IMR-90 (cell line): ENCODE measurements at regions not wholly inside any gene's neighbourhood (a gene's known extent, or its start where the extent isn't known, plus 50 kb on each side); places are given as distances from the start of the nearest gene placed in this dataset.

ENCODE experiments used
- BHLHE40 ChIP-seq: fragments of 150-350 bp; IDR thresholded peaks from 2 replicates; pipeline ENCODE4 v1.6.1; 2016; ENCODE audit warnings: mild to moderate bottlenecking, low read depth, low read length
- CHD1 ChIP-seq: IDR thresholded peaks from 2 replicates; pipeline ENCODE4 v1.6.1; 2012; ENCODE audit warnings: low read depth, low read length, improper control_type of control experiment
- CTCF ChIP-seq: conservative IDR thresholded peaks from 2 replicates; pipeline ENCODE4 v1.5.1; 2012; ENCODE audit warnings: mild to moderate bottlenecking, low read depth, low read length, improper control_type of control experiment
- FOS ChIP-seq: fragments of 150-350 bp; IDR thresholded peaks from 2 replicates; pipeline ENCODE4 v1.6.1; 2016; ENCODE audit warnings: low read depth, low read length
- MAFK ChIP-seq: IDR thresholded peaks from 2 replicates; pipeline ENCODE4 v1.6.1; 2012; ENCODE audit warnings: low read depth, low read length, improper control_type of control experiment
- MAZ ChIP-seq: IDR thresholded peaks from 2 replicates; pipeline ENCODE4 v1.6.1; 2012; ENCODE audit warnings: low read depth, mild to moderate bottlenecking, low read length, improper control_type of control experiment, moderate library complexity, borderline replicate concordance
- POLR2A ChIP-seq: IDR thresholded peaks from 2 replicates; pipeline ENCODE4 v1.6.1; 2012; ENCODE audit warnings: mild to moderate bottlenecking, low read depth, low read length
- RAD21 ChIP-seq: IDR thresholded peaks from 2 replicates; pipeline ENCODE4 v1.6.1; 2012; ENCODE audit warnings: low read length, improper control_type of control experiment
- RCOR1 ChIP-seq: IDR thresholded peaks from 2 replicates; pipeline ENCODE4 v1.6.1; 2012; ENCODE audit warnings: mild to moderate bottlenecking, low read length, improper control_type of control experiment; ENCODE audit not compliant: insufficient replicate concordance
- RFX5 ChIP-seq: IDR thresholded peaks from 2 replicates; pipeline ENCODE4 v1.8.0; 2012; ENCODE audit warnings: low read depth, mild to moderate bottlenecking, low read length, moderate library complexity
- SMC3 ChIP-seq: fragments of 150-350 bp; IDR thresholded peaks from 2 replicates; pipeline ENCODE4 v1.6.1; 2016; ENCODE audit warnings: low read depth, mild to moderate bottlenecking, antibody characterized with exemption, low read length, moderate library complexity
- USF2 ChIP-seq: fragments of 150-350 bp; IDR thresholded peaks from 2 replicates; pipeline ENCODE4 v1.6.1; 2017; ENCODE audit warnings: mild to moderate bottlenecking, antibody characterized with exemption, low read length, low read depth

DNA sequence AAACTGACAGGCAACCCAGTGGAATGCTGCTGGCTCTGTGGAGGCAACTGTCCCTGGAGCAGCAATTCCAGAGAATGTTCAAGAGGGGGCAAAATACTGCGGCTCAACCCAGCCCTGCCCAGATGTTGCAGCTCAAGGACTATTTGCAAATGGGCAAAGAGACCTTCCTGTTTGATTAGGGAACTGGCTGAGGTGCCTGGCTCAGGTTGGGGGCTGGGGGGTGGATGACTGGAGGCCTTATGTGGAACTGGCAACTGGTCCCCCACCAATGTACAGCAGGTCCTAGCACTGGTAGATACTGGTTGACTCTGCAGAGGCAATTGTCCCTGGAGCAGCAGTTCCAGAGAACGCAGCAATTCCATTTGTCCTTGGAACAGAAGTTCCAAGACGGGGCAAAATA is 302.5 kb downstream of the ZPLD1 start:
- TF ChIP-seq CTCF (no peak), RAD21 (no peak), MAFK (no peak), POLR2A (no peak), SMC3 (no peak), MAZ (no peak), RCOR1 (no peak), BHLHE40 (no peak), USF2 (no peak), RFX5 (no peak), CHD1 (no peak), FOS (no peak)
